HCT116 (cell line): ENCODE measurements at regions not wholly inside any gene's neighbourhood (a gene's known extent, or its start where the extent isn't known, plus 50 kb on each side); places are given as distances from the start of the nearest gene placed in this dataset.
"Not testable (repeated sequence)": the region's sequence is repeated elsewhere in the genome, so short reads cannot be mapped to it uniquely, and the experiment has no call there.

Source experiments
- ATAC-seq: fragments of 200-7000 bp; cut with Tn5 transposase; 2 replicates; pipeline ENCODE4 v1.9.1; 2020; ENCODE audit warnings: mild to moderate bottlenecking, moderate library complexity
- BruUV-seq: library from RNA; stranded (reverse); fragments of 400-500 nt; replicated peaks from 2 replicates; lab custom pipeline; 2021; lab: Mats Ljungman, UMichigan
- CTCF ChIA-PET: fragments of 300-600 bp; sonication (Branson Sonifier 250); formaldehyde crosslinking; loops from one replicate; lab custom pipeline; 2021; ENCODE audit warnings: antibody characterized with exemption; lab: Charles Lee
- POLR2A ChIA-PET: fragments of 300-600, 350-600 bp; sonication (Branson Sonifier 250); formaldehyde crosslinking; loops from one replicate; lab custom pipeline; 2021; ENCODE audit warnings: antibody characterized with exemption; lab: Charles Lee
- RAD21 ChIA-PET, 2 experiments: fragments of 300-600 bp; sonication (Branson Sonifier 250); formaldehyde crosslinking; loops; one replicate each; lab custom pipeline; 2023; ENCODE audit warnings: low total read pairs in 2 of 2; ENCODE audit not compliant: uncharacterized antibody in 2 of 2, unreplicated experiment in 2 of 2, low non-redundant PET in 1 of 2; lab: Charles Lee
- DNase-seq: peaks from one replicate; pipeline ENCODE4 v3.0.0-alpha.2; 2010; ENCODE audit warnings: low read depth, low spot score
- H2AFZ ChIP-seq: fragments of 200-600 bp; shearing (Covaris generic), sonication (generic); 2 replicates; pipeline ENCODE4 v1.6.1; 2017; ENCODE audit warnings: low read depth, mixed run types, mixed read lengths, antibody characterized with exemption, low read length; ENCODE audit not compliant: poor library complexity, severe bottlenecking
- H3K27ac ChIP-seq: 2 replicates; pipeline ENCODE4 v1.5.1; 2012; ENCODE audit warnings: low read depth, low read length
- H3K27me3 ChIP-seq: fragments of 200-600 bp; sonication (generic); 2 replicates; pipeline ENCODE4 v1.6.1; 2016; ENCODE audit warnings: mixed run types, low read length, mixed read lengths; ENCODE audit not compliant: insufficient read depth
- H3K36me3 ChIP-seq, 2 experiments: fragments of 200-500 bp in 1 of 2; fragments of 200-600 bp in 1 of 2; sonication (Bioruptor generic) in 1 of 2; sonication (generic) in 1 of 2; 2 replicates each; pipeline versions ENCODE4 v1.5.1 to v1.6.1; 2014 to 2016; ENCODE audit warnings: low read length in 2 of 2, inconsistent platforms in 1 of 2, mixed read lengths in 1 of 2, mixed run types in 1 of 2; ENCODE audit not compliant: insufficient read depth in 2 of 2, control insufficient read depth in 1 of 2
- H3K4me1 ChIP-seq, 2 experiments: fragments of 200-600 bp in 1 of 2; sonication (generic) in 1 of 2; 2 replicates each; pipeline versions ENCODE4 v1.5.1 to v1.6.1; 2012 to 2017; ENCODE audit warnings: low read length in 2 of 2, inconsistent platforms in 1 of 2, mild to moderate bottlenecking in 1 of 2, mixed read lengths in 1 of 2, mixed run types in 1 of 2, moderate library complexity in 1 of 2; ENCODE audit not compliant: insufficient read depth in 2 of 2, control insufficient read depth in 1 of 2
- H3K4me2 ChIP-seq: fragments of 200-600 bp; sonication (generic); 2 replicates; pipeline ENCODE4 v1.6.1; 2017; ENCODE audit warnings: mixed run types, low read length, mixed read lengths
- H3K4me3 ChIP-seq, 2 experiments: fragments of 200-600 bp in 1 of 2; sonication (generic) in 1 of 2; replicated peaks in 1 of 2; 2 replicates each; pipeline ENCODE4 v1.5.1; 2011 to 2016; ENCODE audit warnings: low read length in 2 of 2, control low read depth in 1 of 2, low read depth in 1 of 2, mild to moderate bottlenecking in 1 of 2, mixed read lengths in 1 of 2, mixed run types in 1 of 2
- H3K79me2 ChIP-seq: fragments of 200-600 bp; sonication (generic); 2 replicates; pipeline ENCODE4 v1.6.1; 2017; ENCODE audit warnings: mild to moderate bottlenecking, mixed run types, low read length, moderate library complexity, mixed read lengths; ENCODE audit not compliant: insufficient read depth
- H3K9ac ChIP-seq: fragments of 200-600 bp; sonication (generic); 2 replicates; pipeline ENCODE4 v1.6.1; 2016; ENCODE audit warnings: low read length, mixed read lengths
- H3K9me2 ChIP-seq: fragments of 200-600 bp; sonication (generic), shearing (Covaris generic); 2 replicates; pipeline ENCODE4 v1.6.1; 2017; ENCODE audit warnings: mixed run types, mild to moderate bottlenecking, moderate library complexity; ENCODE audit not compliant: insufficient read depth
- H3K9me3 ChIP-seq, 2 experiments: fragments of 200-500 bp in 1 of 2; fragments of 200-600 bp in 1 of 2; sonication (Bioruptor generic) in 1 of 2; sonication (generic) in 1 of 2; 2 replicates each; pipeline ENCODE4 v1.6.1; 2014 to 2017; ENCODE audit warnings: low read length in 2 of 2, mixed read lengths in 2 of 2, inconsistent platforms in 1 of 2, low read depth in 1 of 2, mild to moderate bottlenecking in 1 of 2, mixed run types in 1 of 2, moderate library complexity in 1 of 2; ENCODE audit not compliant: control insufficient read depth in 1 of 2, insufficient read depth in 1 of 2
- H4K20me1 ChIP-seq: fragments of 200-600 bp; sonication (generic), shearing (Covaris generic); 2 replicates; pipeline ENCODE4 v1.6.1; 2017; ENCODE audit warnings: mixed run types, mild to moderate bottlenecking, moderate library complexity; ENCODE audit not compliant: insufficient read depth
- ATF3 ChIP-seq: IDR thresholded peaks from 2 replicates; pipeline ENCODE4 v1.6.1; 2012
- EGR1 ChIP-seq: IDR thresholded peaks from 2 replicates; pipeline ENCODE4 v1.6.1; 2012; ENCODE audit warnings: low read depth
- JUND ChIP-seq: IDR thresholded peaks from 2 replicates; pipeline ENCODE4 v1.6.1; 2012
- POLR2AphosphoS5 ChIP-seq: IDR thresholded peaks from 2 replicates; pipeline ENCODE4 v1.6.1; 2011; ENCODE audit warnings: mild to moderate bottlenecking, low read depth, low read length, moderate library complexity
- SRF ChIP-seq: IDR thresholded peaks from 2 replicates; pipeline ENCODE4 v1.6.1; 2012; ENCODE audit warnings: low read depth
- ZFX ChIP-seq: fragments of 450-650 bp; IDR thresholded peaks from 2 replicates; pipeline ENCODE4 v1.6.1; 2017
- intact Hi-C: fragments of 100-400 bp; cut with micrococcal nuclease; formaldehyde crosslinking; loops from 2 replicates; pipeline ENCODE4 v1.10.0; 2022

GRCh38 chr13:53301449-53301848 is 272.8 kb downstream of the OLFM4 start:
- no peaks in the 10 kb centered on the region for H3K4me1 ChIP-seq
- H3K27me3 ChIP-seq: no peaks in the 10 kb centered on the region
- H3K36me3 ChIP-seq: no peaks in the 10 kb centered on the region
- no peaks in the 10 kb centered on the region for H3K9me2 ChIP-seq
- H3K9me3 ChIP-seq: peaks cover 4 to 28% of the 10 kb centered on the region in 2 experiments; a peak in 2 of 4 replicates
- no peak overlapping the region for H3K9ac ChIP-seq
- TF ChIP-seq JUND (no peak), SRF (no peak), EGR1 (no peak), ATF3 (no peak), ZFX (no peak), POLR2AphosphoS5 (no peak)
- RAD21 ChIA-PET: no interaction called here
- POLR2A ChIA-PET: no interaction called here
- no TSS peak for BruUV-seq
- H4K20me1 ChIP-seq: no peaks in the 10 kb centered on the region
- no peaks in the 10 kb centered on the region for H3K79me2 ChIP-seq
- no peak overlapping the region for H3K4me3 ChIP-seq
- no peak for DNase-seq
- intact Hi-C loops: no loop called here
- ATAC-seq: no peak
- H3K4me2 ChIP-seq: no peak overlapping the region
- CTCF ChIA-PET: no interaction called here
- H3K27ac ChIP-seq: no peak overlapping the region
- no peak overlapping the region for H2AFZ ChIP-seq

DNA sequence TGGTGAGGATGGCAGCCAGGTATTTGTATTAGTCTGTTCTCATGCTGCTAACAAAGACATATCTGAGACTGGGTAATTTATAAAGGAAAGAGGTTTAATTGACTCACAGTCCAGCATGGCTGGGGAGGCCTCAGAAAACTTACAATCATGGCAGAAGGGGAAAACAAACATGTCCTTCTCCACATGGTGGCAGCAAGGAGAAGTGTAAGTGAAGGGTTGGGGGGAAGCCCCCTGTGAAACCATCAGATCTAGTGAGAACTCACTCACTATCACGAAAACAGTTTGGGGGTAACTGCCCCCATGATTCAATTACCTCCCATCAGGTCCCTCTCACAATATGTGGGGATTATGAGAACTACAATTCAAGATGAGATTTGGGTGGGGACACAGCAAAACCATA is 276.8 kb downstream of the OLFM4 start:
- H3K36me3 ChIP-seq, DNase-seq, H3K79me2 ChIP-seq, BruUV-seq, H3K9ac ChIP-seq, CTCF ChIA-PET, H3K4me3 ChIP-seq, H3K4me1 ChIP-seq, H4K20me1 ChIP-seq, H3K27ac ChIP-seq, H3K4me2 ChIP-seq, POLR2A ChIA-PET, H3K27me3 ChIP-seq, ATAC-seq, RAD21 ChIA-PET, intact Hi-C loops, H2AFZ ChIP-seq, H3K9me2 ChIP-seq: not testable (repeated sequence)
- H3K9me3 ChIP-seq: peaks cover 9 to 38% of the 10 kb centered on the region in 2 experiments; a peak in 2 of 4 replicates
